ENCODE measurements at regions not wholly inside any gene's neighbourhood (a gene's known extent, or its start where the extent isn't known, plus 50 kb on each side); places are given as distances from the start of the nearest gene placed in this dataset.

DNA sequence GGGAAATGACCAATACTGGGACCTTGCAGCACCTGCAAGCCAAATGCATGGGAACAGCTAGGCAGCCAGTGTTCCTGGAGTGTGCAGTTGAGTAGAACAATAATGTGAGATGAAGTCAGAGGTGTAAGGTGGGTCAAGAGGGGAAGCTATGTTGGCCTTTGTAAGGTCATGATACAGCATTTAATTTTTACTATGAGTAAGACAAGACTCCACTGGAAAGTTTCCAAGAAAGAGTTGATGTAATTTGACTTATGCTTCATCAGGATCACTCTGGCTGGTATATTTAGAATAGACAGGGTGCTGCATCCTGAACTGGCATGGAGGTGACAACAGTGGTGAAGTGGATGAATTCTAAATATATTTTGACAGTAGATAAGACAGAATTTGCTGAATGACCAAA is 744.8 kb downstream of the KCTD16 start:
- in situ Hi-C loops (cut with HindIII; ENCODE audit: low pct_ligation_motif_present, low pct_unique_long_range_greater_than_20kb, low sequenced_read_pairs), result no loop called here

DNA sequence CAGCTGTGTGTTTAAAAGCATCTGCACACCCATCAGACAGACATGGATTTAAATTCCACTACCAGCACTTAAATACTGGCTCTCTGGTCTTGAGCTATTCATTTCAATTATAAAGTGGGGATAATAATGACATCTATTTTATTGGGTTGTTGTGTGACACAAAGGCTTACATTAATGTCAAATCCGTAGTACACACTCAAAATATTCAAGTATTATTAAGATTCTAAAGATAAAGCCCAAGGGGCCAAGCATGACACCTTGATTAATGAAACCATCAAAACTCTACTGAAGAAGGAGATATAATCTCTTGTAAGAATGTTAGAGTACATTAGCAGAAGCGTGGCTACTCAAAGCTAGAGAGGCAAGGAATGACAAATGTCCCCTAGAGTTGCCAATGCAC is 743.0 kb downstream of the KCTD16 start:
- DNase-seq, result no peak
- in situ Hi-C loops (cut with HindIII; ENCODE audit: low pct_ligation_motif_present, low pct_unique_long_range_greater_than_20kb, low sequenced_read_pairs), result no loop called here

More for the DNA sequence above, 744.8 kb downstream of the KCTD16 start:
- DNase-seq, result no peak

DNA sequence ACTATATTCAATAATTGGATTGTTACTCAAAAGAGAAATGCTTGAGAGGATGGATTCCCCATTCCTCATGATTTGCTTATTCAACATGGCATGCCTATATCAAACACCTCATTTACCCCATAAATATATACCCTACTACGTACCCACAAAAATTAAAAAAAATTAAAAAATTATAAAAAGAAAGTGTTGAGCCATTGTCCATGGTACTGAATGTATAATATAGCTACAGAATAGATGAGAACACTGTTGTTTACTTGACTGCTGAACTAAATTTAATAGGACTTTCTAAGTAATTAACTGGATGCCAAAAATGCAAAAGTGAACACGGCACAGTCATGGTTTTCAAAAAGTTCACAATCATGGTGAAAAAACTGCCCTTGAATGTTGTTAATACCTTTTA is 725.8 kb downstream of the KCTD16 start:
- no peak for DNase-seq
- in situ Hi-C loops (cut with HindIII; ENCODE audit: low pct_ligation_motif_present, low pct_unique_long_range_greater_than_20kb, low sequenced_read_pairs), result no loop called here

DNA sequence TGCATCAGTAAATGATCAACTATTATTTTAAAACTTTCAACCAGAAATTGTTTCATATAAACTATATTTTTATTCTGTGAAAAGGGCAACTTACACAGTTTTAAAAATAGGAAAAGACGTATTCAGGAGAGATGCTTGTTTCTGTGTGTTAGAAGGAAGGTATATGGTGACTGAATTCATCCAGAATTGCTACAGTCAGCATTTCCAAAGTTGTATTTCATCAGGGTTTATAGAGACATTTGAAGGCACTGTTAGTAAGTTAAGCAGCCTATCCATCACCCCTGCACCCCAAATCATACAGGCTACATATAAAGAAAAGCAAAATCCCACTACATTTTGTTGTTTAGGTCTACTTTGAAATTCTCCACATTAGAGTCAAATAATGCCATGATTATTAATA is 716.0 kb downstream of the KCTD16 start:
- in situ Hi-C loops (cut with HindIII; ENCODE audit: low pct_ligation_motif_present, low pct_unique_long_range_greater_than_20kb, low sequenced_read_pairs), result no loop called here
- no peak for DNase-seq

DNA sequence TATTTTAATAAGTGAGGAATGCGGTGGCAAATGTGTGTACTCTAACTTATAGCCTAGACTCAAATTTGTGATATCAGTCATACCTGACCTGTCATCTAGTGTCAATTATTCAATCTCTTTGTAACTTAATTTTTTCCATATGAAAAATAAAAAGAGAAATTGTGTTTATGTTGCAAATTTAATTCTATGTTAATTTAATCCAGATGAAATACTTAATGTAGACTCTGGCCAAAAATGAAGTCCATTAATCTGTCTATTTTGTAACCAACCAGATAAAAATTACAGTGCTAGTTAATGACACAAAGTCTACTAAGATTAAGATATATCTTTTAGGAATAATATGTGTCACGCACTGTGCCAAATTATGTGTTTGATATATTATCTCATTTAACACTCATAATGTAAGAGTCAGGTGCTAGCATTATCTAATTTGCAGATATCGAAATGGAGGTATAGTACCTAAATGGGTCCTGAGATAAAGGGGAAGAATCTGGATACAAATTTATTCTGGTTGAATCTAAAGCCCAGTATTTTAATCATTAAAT is 712.1 kb downstream of the KCTD16 start:
- DNase-seq, result no peak
- in situ Hi-C loops (cut with HindIII; ENCODE audit: low pct_ligation_motif_present, low pct_unique_long_range_greater_than_20kb, low sequenced_read_pairs), result no loop called here

DNA sequence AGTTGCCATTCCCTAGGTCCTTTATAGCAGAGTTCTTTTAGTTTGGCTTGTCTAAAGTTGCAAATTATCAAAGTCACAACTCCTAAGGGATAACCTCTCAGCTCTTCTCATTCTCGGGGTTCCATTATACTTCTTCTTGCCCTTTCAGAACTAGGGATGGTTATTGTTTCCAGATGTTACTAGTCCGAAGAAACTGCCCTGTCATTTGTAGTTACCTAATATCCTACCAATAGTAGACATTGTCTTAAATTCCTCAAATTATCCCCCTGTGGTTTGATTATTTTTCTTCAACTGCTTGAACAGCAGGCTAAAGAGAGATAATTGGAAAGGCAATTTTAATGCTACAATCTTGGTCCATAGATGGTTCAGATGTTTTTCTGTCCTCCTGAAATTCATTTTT is 709.8 kb downstream of the KCTD16 start:
- in situ Hi-C loops (cut with HindIII; ENCODE audit: low pct_ligation_motif_present, low pct_unique_long_range_greater_than_20kb, low sequenced_read_pairs), result no loop called here
- no peak for DNase-seq

DNA sequence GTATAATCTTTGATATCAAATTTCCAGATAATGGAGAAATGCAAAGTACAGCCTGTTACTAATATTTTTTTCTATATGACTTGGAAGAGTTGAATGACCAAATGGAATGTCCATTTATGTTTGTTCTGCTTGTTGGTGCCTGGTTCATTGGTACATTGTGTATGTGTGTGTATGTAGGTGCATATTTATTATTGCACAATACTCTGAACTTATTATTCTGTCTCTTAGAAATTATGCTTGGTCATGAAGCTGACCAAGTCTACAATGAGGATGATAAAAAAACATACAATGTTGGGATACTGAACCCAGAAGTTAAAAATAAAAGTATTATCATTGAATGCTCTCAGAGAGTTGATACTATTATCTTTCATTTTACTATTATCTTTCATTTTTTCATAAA is 706.3 kb downstream of the KCTD16 start:
- DNase-seq, result no peak
- in situ Hi-C loops (cut with HindIII; ENCODE audit: low pct_ligation_motif_present, low pct_unique_long_range_greater_than_20kb, low sequenced_read_pairs), result no loop called here

DNA sequence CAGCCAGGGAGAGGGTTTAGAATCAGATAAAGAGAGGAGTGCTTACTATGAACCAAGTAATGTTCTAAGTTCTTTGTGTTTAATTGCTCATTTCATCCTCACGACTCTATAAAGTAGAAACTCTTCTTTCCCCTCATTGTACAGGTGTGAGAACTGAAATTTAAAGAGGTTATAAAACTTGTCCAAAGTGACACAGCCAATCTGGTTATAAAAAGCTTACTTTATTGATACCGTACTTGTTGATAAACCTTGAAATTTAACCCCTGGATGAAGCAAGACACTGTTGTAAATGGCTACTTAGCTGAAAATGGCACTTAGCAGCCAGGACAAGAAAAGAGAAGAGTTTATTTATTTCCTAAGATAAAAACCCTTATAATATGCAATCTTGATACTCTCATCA is 702.4 kb downstream of the KCTD16 start:
- DNase-seq, result no peak
- in situ Hi-C loops (cut with HindIII; ENCODE audit: low pct_ligation_motif_present, low pct_unique_long_range_greater_than_20kb, low sequenced_read_pairs), result no loop called here

DNA sequence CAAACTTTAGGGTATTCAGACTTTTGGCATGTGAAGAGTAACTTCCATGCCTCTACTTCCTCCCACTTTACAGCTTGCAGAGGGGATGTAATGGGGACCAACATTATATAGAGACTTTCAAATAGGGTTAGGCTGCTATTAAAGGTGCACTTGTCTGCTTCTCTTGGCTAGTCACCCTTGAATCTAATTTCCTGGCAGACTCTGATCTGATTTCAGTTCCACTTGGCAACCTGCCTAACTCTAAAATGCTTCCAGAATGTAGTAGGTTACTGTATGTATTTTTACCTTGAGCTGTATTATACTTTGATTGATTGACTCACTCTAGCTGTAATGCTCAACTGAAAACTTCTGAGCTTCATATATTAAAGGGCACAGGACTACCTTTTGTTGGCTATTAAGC is 693.4 kb downstream of the KCTD16 start:
- no peak for DNase-seq
- in situ Hi-C loops (cut with HindIII; ENCODE audit: low pct_ligation_motif_present, low pct_unique_long_range_greater_than_20kb, low sequenced_read_pairs), result no loop called here

DNA sequence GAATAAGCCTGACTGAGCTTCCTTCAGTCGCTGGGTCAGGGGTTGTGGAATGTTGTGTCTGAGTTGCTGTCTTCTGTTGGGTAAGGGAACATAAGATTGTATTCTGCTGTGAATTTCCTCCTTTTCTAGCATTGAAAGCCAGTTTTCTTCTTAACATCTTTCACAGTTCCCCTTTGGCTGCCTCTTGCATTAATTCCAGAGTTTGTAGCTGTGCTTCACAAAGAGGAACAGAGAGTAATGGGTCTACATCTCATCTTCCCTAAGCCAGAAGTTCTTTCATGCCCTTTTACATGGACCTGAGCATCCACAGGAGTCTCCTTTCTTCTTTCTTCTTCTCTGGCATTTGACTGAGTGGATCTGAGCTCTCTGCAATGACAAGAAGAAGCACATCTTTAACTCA is 686.8 kb downstream of the KCTD16 start:
- no peak for DNase-seq
- in situ Hi-C loops (cut with HindIII; ENCODE audit: low pct_ligation_motif_present, low pct_unique_long_range_greater_than_20kb, low sequenced_read_pairs), result no loop called here

DNA sequence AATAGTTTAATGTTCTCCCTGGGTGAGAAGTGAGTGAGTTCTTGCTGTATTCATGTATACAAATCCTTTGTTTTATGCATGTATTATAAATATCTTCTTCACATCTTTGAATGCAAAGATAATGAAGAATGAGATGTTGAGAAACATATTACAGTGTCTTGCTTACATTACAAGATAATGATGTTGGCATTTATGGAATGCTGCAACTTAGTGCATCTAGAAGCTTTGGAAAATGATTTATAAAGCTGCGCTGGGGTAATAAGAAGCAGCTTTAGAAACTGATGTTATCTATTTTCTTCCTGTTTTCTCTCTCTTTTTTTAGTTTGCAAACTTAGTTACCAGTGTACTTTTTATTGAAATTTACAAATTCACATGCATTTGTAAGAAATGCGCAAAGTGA is 673.4 kb downstream of the KCTD16 start:
- DNase-seq, result no peak
- in situ Hi-C loops (cut with HindIII; ENCODE audit: low pct_ligation_motif_present, low pct_unique_long_range_greater_than_20kb, low sequenced_read_pairs), result no loop called here

DNA sequence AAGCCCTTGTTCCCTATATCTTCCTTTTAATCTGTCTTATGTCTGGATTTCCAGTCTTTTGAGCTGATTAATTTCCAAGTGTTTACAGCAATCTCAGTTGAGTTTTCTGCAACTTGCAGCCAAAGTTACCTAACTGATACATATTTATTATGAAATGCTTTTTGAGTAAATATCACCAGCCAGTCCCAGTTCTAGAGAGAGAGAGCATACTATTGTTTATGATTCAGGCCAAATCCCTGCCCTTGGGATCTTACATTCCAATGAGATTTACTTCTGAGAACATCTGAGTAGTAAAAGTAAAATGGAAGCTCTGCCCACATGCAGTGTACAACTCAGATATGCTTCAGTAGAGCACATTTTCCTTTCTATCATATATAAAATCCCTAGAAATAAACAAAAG is 661.7 kb downstream of the KCTD16 start:
- no peak for DNase-seq
- in situ Hi-C loops (cut with HindIII; ENCODE audit: low pct_ligation_motif_present, low pct_unique_long_range_greater_than_20kb, low sequenced_read_pairs), result no loop called here

DNA sequence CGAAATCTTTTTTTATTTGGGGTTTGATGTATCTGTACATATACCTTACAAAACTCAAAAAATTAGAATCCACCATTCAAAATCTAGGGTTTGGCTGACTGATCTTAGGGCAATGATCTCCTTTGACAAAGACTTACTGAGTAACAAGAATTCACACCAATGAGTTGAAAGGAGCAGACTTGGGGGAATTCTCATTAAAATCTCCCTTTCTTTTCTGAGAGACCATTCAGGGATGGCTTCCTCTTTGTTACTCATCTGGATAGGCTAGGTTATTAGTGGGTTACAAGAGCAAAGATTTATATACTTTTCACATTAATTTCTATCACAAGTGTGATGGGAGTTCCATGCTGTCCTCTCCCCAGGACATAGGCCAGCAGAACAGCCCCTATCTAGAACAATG is 661.0 kb downstream of the KCTD16 start:
- no peak for DNase-seq
- in situ Hi-C loops (cut with HindIII; ENCODE audit: low pct_ligation_motif_present, low pct_unique_long_range_greater_than_20kb, low sequenced_read_pairs), result no loop called here

DNA sequence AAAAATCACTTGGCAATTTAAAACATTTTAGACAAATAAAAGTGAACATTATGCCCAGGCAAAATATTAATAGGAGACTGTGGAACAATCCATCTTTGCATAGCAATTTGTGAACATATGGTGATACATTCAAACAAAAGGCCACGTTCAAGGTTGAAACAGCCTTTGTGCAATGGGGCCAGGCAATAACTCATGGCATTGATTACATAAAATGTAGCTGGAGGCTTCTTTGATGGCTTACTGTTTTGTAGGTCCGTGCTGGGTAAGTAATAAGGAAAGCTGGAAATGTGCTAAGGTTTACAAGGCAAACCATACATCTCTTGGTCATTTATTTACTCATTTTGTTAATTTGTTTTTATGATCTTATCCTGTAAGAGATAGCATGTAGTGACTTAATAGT is 651.8 kb downstream of the KCTD16 start:
- no peak for DNase-seq
- in situ Hi-C loops (cut with HindIII; ENCODE audit: low pct_ligation_motif_present, low pct_unique_long_range_greater_than_20kb, low sequenced_read_pairs), result no loop called here

DNA sequence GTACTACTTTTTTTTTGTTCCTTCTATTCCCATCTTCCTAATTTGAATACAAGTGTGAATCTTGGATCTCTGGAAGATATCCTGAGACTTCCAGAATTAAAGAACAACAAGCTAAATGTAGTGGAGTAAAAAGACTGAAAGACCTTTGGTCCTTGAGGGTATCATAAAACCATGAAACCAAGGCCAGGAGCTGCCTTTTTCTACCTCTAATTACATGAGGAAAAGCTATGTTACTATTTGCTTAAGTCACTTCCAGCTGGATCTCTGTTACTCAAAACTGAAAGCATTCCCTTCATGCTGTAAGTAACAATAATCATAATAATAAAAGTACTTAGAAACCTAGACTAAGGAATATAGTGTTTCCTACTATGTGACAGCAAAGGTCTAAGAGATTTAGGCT is 649.6 kb downstream of the KCTD16 start:
- no peak for DNase-seq
- in situ Hi-C loops (cut with HindIII; ENCODE audit: low pct_ligation_motif_present, low pct_unique_long_range_greater_than_20kb, low sequenced_read_pairs), result no loop called here

DNA sequence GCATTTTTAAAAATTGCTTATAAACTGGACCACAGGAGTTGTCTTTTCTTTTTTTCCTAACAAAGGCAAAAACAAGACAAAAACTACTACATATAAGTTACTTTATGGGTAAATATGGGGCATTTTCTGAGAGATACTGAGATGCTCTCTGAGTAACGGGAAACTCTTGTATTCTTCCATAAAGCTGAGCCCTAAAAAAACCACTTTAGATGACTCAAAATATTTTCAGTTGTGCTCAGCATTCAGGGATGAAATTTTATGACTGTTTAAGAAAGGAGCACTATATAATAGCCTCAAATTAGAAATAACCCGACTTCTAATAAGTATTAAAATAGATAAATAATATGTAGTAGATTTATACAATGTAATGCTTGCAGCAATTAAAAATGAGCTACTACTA is 644.5 kb downstream of the KCTD16 start:
- no peak for DNase-seq
- in situ Hi-C loops (cut with HindIII; ENCODE audit: low pct_ligation_motif_present, low pct_unique_long_range_greater_than_20kb, low sequenced_read_pairs), result no loop called here

DNA sequence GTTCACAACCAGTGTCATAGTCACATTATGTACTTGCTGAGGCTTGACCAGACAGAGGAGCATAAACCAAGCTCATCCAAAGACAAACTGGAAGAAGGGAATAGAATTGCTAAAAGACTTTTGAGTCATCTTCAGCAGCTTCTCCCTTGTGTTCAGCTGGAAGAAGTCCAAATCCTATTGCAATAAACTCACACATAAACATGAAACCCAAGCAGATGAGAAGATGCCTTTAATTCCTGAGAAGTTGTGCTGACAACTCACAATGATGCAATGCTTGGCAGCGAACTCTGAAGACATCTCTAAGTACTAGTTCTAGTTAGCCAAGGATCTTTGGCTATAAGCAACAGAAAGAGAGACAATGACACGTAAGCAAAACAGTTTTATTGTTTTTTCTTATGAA is 642.1 kb downstream of the KCTD16 start:
- in situ Hi-C loops (cut with HindIII; ENCODE audit: low pct_ligation_motif_present, low pct_unique_long_range_greater_than_20kb, low sequenced_read_pairs), result no loop called here
- no peak for DNase-seq

DNA sequence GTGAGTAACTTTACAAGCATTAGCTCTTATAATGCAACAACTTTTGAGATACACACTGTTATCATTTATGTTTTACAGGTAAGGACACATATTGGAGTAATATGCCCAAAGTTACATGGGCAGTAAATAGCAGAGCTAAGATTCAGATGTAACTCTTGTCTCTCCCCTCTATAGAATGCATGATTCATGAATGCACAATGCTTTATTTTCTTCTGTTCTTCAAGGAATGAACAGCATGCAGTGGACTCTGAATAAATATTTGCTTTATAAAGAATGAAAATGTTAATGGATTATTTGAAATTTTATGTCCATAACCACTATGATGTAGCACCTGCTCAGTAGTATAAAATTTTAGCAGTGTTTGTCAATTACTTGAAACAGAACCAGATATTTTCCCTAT is 629.5 kb downstream of the KCTD16 start:
- in situ Hi-C loops (cut with HindIII; ENCODE audit: low pct_ligation_motif_present, low pct_unique_long_range_greater_than_20kb, low sequenced_read_pairs), result no loop called here
- DNase-seq, result no peak

DNA sequence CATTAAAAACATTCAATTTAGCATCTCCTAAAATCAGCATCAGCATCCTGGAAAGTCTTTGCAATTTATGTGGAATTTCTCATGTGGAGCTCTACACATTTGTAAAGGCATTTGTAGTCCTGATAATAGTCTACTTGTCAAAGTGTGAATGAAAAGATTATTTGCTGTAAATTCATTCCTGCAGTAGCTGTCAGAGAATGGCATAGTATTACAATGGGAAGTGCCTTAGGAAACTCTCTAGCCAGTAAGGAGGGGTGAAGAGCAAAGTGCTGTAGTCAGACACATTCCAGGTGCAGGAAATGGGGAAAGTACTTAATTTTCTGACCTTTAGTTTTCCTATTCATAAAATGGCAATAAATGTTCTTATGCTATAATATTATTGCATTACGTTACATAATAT is 627.9 kb downstream of the KCTD16 start:
- no peak for DNase-seq
- in situ Hi-C loops (cut with HindIII; ENCODE audit: low pct_ligation_motif_present, low pct_unique_long_range_greater_than_20kb, low sequenced_read_pairs), result no loop called here

DNA sequence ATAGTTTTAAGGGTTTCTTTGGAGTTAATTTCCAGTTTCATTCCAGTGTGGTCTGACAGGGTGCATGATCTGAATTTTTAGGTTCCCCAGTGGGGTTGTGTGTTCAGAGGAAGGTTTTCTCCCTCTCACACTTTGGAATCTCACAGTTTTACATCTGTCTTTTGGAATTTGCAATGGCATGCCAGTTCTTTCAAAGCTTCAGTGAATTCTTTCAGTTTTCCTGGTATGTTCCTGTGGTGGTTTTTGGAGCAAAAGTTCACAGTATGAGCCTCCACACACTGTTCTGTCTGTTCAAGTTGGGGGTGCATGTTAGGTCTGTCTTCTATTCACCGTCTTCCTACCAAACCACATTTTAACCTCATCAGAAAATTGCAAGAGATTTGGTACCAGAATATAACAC is 624.2 kb downstream of the KCTD16 start:
- in situ Hi-C loops (cut with HindIII; ENCODE audit: low pct_ligation_motif_present, low pct_unique_long_range_greater_than_20kb, low sequenced_read_pairs), result no loop called here

DNA sequence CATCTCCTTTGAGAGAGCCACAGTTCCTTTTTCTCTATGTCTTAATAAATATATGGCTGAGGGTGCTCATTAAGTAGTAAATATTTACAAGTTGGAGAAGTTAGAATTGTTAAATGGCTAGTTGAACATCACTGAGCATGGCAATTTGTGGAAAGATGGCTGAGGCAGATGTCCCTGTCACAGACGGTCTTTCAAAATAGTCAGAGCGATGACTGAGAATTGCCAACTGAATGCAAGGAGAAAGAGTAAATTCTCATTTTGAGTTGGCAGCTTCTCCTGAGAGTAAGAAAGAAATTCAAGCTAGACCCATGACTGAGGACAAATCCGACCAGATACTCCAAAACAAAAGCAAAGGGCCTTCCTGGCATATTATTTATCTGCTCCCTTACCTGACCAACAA is 617.9 kb downstream of the KCTD16 start:
- in situ Hi-C loops (cut with HindIII; ENCODE audit: low pct_ligation_motif_present, low pct_unique_long_range_greater_than_20kb, low sequenced_read_pairs), result no loop called here
- no peak for DNase-seq

More for the DNA sequence above, 624.2 kb downstream of the KCTD16 start:
- DNase-seq, result no peak
